ENCODE measurements at regions not wholly inside any gene's neighbourhood (a gene's known extent, or its start where the extent isn't known, plus 50 kb on each side); places are given as distances from the start of the nearest gene placed in this dataset.
A peak's percentile ranks its signal among the peaks of the same experiment; 100 is the strongest.

- TF ChIP-seq CTCF (IDR thresholded peaks at IDR 0.05; ENCODE audit: insufficient read depth, low read depth, low read length): no peak
- no peak for DNase-seq (ENCODE audit: low read depth)
- no peak overlapping the region for H3K4me3 ChIP-seq (ENCODE audit: low read depth, low read length)
Measured at GRCh38 chr2:19541884-19542283, 183.5 kb upstream of the OSR1 start.

GRCh38 chr2:19540739-19541525 lies 182.5 kb upstream of the OSR1 start:
- no peak overlapping the region for H3K4me3 ChIP-seq (ENCODE audit: low read depth, low read length)
- peak; percentile 95 for DNase-seq (ENCODE audit: low read depth)
- TF ChIP-seq CTCF (IDR thresholded peaks at IDR 0.05; ENCODE audit: insufficient read depth, low read depth, low read length): no peak

- H3K4me3 ChIP-seq (ENCODE audit: low read depth, low read length): peak overlapping the region; percentile 1
- DNase-seq (ENCODE audit: low read depth): peak; percentile 91
- TF ChIP-seq CTCF (IDR thresholded peaks at IDR 0.05; ENCODE audit: insufficient read depth, low read depth, low read length): no peak
Measured at GRCh38 chr2:19538411-19538963, 180.1 kb upstream of the OSR1 start.

- TF ChIP-seq CTCF (IDR thresholded peaks at IDR 0.05; ENCODE audit: insufficient read depth, low read depth, low read length): no peak
- no peak overlapping the region for H3K4me3 ChIP-seq (ENCODE audit: low read depth, low read length)
- peak; percentile 42 for DNase-seq (ENCODE audit: low read depth)
Measured at GRCh38 chr2:19536136-19536535, 177.7 kb upstream of the OSR1 start.

GRCh38 chr2:19532547-19533196 lies 174.2 kb upstream of the OSR1 start:
- H3K4me3 ChIP-seq (ENCODE audit: low read depth, low read length): no peak overlapping the region
- TF ChIP-seq CTCF (IDR thresholded peaks at IDR 0.05; ENCODE audit: insufficient read depth, low read depth, low read length): no peak
- DNase-seq (ENCODE audit: low read depth): no peak

GRCh38 chr2:19529677-19530076 lies 171.3 kb upstream of the OSR1 start:
- TF ChIP-seq CTCF (IDR thresholded peaks at IDR 0.05; ENCODE audit: insufficient read depth, low read depth, low read length): no peak

More at GRCh38 chr2:19529677-19530076, 171.3 kb upstream of the OSR1 start:
- DNase-seq (ENCODE audit: low read depth): no peak
- no peak overlapping the region for H3K4me3 ChIP-seq (ENCODE audit: low read depth, low read length)

Measured in fibroblast of villous mesenchyme (primary cell).